ENCODE measurements at regions not wholly inside any gene's neighbourhood (a gene's known extent, or its start where the extent isn't known, plus 50 kb on each side); places are given as distances from the start of the nearest gene placed in this dataset.
A peak's percentile ranks its signal among the peaks of the same experiment; 100 is the strongest.

GRCh38 chr4:144374065-144374464, 233.5 kb upstream of the GYPA start:
- H3K4me3 ChIP-seq (ENCODE audit: extremely low read depth in 1 of 4, insufficient read depth in 2 of 4, low read depth in 3 of 4, low read length in 4 of 4) = no peak overlapping the region
- no peaks in the 10 kb centered on the region for H3K36me3 ChIP-seq (ENCODE audit: control insufficient read depth in 2 of 4, insufficient read depth in 4 of 4, low read length in 3 of 4)
- no peak overlapping the region for H2AK5ac ChIP-seq (ENCODE audit: low read depth, low read length)
- no peaks in the 10 kb centered on the region for H3K27me3 ChIP-seq (replicated peaks in 1 of 4; ENCODE audit: control insufficient read depth in 3 of 4, extremely low read depth in 1 of 4, insufficient read depth in 3 of 4, low read length in 3 of 4)
- H3K79me1 ChIP-seq (ENCODE audit: low read depth, low read length) = no peaks in the 10 kb centered on the region
- no peak overlapping the region for H2BK20ac ChIP-seq (ENCODE audit: low read length)
- no peak overlapping the region for H4K8ac ChIP-seq (ENCODE audit: extremely low read depth, insufficient read depth, low read length)
- POLR2A ChIA-PET (ENCODE audit: partially characterized antibody) = no interaction called here
- no peaks in the 10 kb centered on the region for H3K23me2 ChIP-seq (ENCODE audit: low read depth, low read length)
- H2BK15ac ChIP-seq (ENCODE audit: low read length) = no peak overlapping the region
- no peak overlapping the region for H3K4me2 ChIP-seq (ENCODE audit: insufficient read depth in 1 of 2, low read depth in 2 of 2, low read length in 2 of 2)
- no peak overlapping the region for H3K56ac ChIP-seq (replicated peaks; ENCODE audit: insufficient read length, low read depth, low read length)
- H2BK5ac ChIP-seq (ENCODE audit: low read depth, low read length) = no peak overlapping the region
- no peaks in the 10 kb centered on the region for H3K79me2 ChIP-seq (ENCODE audit: control insufficient read depth in 1 of 2, insufficient read depth in 2 of 2, low read length in 2 of 2)
- H3K4ac ChIP-seq (replicated peaks; ENCODE audit: insufficient read length, low read depth, low read length) = no peak overlapping the region
- no peak overlapping the region for H2BK120ac ChIP-seq (replicated peaks; ENCODE audit: low read depth, low read length)
- H4K5ac ChIP-seq (ENCODE audit: insufficient read length, low read depth, low read length) = no peak overlapping the region
- H3K9me3 ChIP-seq (ENCODE audit: insufficient read depth in 2 of 2, low read depth in 1 of 2, low read length in 1 of 2) = no peaks in the 10 kb centered on the region
- no peak overlapping the region for H2AFZ ChIP-seq (ENCODE audit: low read length)
- H3K9ac ChIP-seq (replicated peaks in 1 of 4; ENCODE audit: extremely low read depth in 1 of 4, low read depth in 3 of 4, low read length in 3 of 4) = no peak overlapping the region
- FAIRE-seq (no peak), DNase-seq (ENCODE audit: low read depth in 1 of 2, low spot score in 2 of 2) (no peak)
- 76% methylated on average over 5 of the region's 5 CpGs; no CpG with 5 or more reads in 1 of the 2 experiments for WGBS, 2 experiments (ENCODE audit: extremely low coverage in 1 of 2, insufficient coverage in 1 of 2, insufficient read length in 1 of 2, insufficient replicate concordance in 2 of 2, low coverage in 1 of 2, low lambda C conversion rate in 2 of 2, missing lambda C conversion rate in 1 of 2)
- no peak overlapping the region for H3K27ac ChIP-seq (ENCODE audit: low read depth, low read length)
- H3K23ac ChIP-seq (ENCODE audit: insufficient read length) = no peak overlapping the region
- peak overlapping the region; percentile 13; the same call in 1 of the 2 replicates for H3K18ac ChIP-seq (ENCODE audit: extremely low read depth, low read length)
- no peak overlapping the region for H4K91ac ChIP-seq (replicated peaks; ENCODE audit: insufficient read length, low read length)
- no peaks in the 10 kb centered on the region for H3K4me1 ChIP-seq (replicated peaks in 1 of 4; ENCODE audit: control insufficient read depth in 3 of 4, insufficient read depth in 4 of 4, low read length in 3 of 4)
- TF ChIP-seq SIN3A (conservative IDR thresholded peaks at IDR 0.05 in 1 of 2, IDR thresholded peaks at IDR 0.05 in 1 of 2; ENCODE audit: low read depth in 1 of 2, low read length in 2 of 2) (no peak), CTBP2 (IDR thresholded peaks at IDR 0.05; ENCODE audit: borderline replicate concordance, insufficient read depth, insufficient read length, low read length) (no peak), BACH1 (IDR thresholded peaks at IDR 0.05; ENCODE audit: low read length) (peak; percentile 80), JUND (IDR thresholded peaks at IDR 0.05; ENCODE audit: low read length) (peak; percentile 73; the same call in 1 of the 2 replicates), CEBPB (IDR thresholded peaks at IDR 0.05; ENCODE audit: low read depth, low read length) (no peak), TAF1 (IDR thresholded peaks at IDR 0.05; ENCODE audit: low read depth, low read length) (no peak), MAFK (IDR thresholded peaks at IDR 0.05; ENCODE audit: low read depth, low read length) (peak; percentile 66; the same call in 1 of the 2 replicates)
- CTCF ChIA-PET (ENCODE audit: partially characterized antibody) = no interaction called here
- no peaks in the 10 kb centered on the region for H4K20me1 ChIP-seq (replicated peaks in 1 of 2; ENCODE audit: control insufficient read depth in 1 of 2, insufficient read depth in 2 of 2, low read length in 2 of 2)
- no peak overlapping the region for H3K14ac ChIP-seq (ENCODE audit: insufficient read length)
- H2BK12ac ChIP-seq (ENCODE audit: low read depth, low read length) = no peak overlapping the region

All from H1 (cell line).